Hematopoietic multipotent progenitor cell treated with erythropoietin and hydrocortisone succinate and interleukin-3 and kit ligand, for 4 days (in vitro differentiated cells): ENCODE measurements at regions not wholly inside any gene's neighbourhood (a gene's known extent, or its start where the extent isn't known, plus 50 kb on each side); places are given as distances from the start of the nearest gene placed in this dataset.
A peak's percentile ranks its signal among the peaks of the same experiment; 100 is the strongest.
"Not testable (repeated sequence)": the region's sequence is repeated elsewhere in the genome, so short reads cannot be mapped to it uniquely, and the experiment has no call there.

Experiments used
- DNase-seq: peaks from one replicate; pipeline ENCODE4 v3.0.0-alpha.2; 2015

GRCh38 chr4:158122501-158122900 is 50.3 kb downstream of the GASK1B start:
- no peak for DNase-seq

DNA sequence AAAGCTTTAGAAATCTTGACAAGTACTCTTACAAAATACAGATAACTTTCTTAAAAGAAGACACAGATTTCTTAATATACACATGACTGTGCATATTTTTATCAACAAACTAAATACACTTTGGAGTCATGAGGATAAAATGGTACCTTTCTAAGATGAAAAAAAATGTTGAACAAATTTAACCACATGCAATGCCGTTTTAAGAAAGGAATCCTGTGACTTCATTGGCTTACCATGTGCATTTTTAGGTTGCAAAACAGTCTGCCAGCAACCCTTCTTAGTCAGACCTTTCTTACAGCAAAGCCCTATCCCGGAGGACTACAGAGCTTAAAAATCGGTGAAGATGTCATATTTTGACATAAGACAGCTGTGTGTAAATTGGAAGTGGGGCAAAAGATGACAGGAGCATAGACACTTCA is 51.7 kb downstream of the GASK1B start:
- peak; percentile 20 for DNase-seq

DNA sequence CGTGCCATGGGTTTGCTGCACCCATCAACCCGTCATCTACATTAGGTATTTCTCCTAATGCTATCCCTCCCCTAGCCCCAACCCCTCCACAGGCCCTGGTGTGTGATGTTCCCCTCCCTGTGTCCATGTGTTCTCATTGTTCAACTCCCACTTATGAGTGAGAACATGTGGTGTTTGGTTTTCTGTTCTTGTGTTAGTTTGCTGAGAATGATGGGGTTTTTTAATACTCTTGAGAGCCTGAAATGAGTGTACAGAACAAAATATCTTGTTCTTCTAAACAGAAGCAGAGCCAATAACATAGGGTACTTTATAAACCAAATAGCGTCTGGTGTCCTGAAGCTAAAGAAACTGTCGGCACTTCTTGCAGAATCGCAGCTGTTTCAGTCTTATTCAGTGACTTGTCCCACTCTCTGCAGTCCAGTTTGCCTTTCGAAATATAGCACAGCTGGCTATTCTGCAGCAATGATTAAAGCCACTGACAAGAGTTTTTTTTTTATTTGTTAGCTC is 52.1 kb downstream of the GASK1B start:
- not testable (repeated sequence) for DNase-seq

DNA sequence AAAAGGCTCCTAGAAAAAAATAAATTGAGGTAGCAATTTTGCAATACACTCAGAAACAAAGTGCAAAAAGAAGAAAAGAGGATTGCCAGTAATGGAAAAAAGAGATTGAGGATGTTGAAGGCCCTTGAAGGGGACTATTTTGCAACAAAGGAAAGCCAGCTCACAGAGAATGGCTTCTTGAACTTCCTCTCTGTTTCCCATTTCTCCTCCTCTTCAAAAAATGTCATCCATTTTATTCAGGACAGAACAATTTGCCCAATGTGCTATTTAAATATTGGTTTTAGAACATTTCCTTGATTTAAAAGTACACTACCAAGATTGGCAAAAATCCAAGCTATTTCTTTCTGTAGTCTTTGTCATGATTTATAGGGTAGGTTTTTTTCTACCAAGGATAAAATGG is 60.2 kb downstream of the GASK1B start:
- peak; percentile 6 for DNase-seq

DNA sequence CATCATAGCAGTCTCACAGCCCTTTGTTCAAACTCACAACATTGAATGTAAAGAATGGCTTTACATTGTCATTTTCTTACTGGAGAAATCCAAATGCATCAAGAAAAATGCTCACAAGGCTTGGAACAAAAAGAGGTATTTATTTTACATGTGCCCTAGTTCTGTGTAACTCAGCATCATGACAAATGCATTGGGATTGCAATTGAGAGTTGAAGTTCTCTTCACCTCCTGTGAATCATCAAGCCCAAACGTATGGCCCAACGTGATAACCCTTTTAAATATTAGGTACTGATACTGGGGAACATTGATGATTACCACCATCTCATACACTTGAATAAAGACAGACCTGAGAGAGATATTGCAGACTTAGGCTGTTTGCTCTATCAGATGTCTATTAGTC is 61.6 kb downstream of the GASK1B start:
- DNase-seq: no peak

- no peak for DNase-seq
These were observed 69.9 kb downstream of the GASK1B start for GRCh38 chr4:158102904-158103303.

GRCh38 chr4:158099686-158100085 is 73.1 kb downstream of the GASK1B start:
- no peak for DNase-seq

DNA sequence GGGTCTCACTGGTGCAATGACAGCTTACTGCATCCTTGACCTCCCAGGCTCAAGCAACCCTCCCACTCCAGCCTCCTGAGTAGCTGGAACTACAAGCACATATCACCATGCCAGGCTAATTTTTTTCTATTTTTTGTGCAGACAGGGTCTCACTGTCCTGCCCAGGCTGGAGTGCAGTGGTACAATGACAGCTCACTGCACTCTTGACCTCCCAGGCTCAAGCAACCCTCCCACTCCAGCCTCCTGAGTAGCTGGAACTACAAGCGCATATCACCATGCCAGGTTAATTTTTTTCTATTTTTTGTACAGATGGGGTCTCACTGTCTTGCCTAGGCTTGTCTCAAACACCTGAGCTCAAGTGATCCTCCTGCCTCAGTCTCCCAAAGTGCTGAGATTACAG is 74.0 kb downstream of the GASK1B start:
- DNase-seq: no peak

- DNase-seq: no peak
These were observed 78.3 kb downstream of the GASK1B start for GRCh38 chr4:158094413-158095134.

GRCh38 chr4:158090323-158090722 is 82.5 kb downstream of the GASK1B start:
- DNase-seq: no peak

DNA sequence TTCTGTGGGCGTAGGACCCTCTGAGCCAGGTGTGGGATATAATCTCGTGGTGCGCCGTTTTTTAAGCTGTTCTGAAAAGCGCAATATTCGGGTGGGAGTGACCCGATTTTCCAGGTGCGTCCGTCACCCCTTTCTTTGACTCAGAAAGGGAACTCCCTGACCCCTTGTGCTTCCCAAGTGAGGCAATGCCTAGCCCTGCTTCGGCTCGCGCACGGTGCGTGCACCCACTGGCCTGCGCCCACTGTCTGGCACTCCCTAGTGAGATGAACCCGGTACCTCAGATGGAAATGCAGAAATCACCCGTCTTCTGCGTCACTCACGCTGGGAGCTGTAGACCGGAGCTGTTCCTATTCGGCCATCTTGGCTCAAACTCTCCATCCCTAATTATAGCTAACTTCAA is 82.9 kb downstream of the GASK1B start:
- DNase-seq: not testable (repeated sequence)

DNA sequence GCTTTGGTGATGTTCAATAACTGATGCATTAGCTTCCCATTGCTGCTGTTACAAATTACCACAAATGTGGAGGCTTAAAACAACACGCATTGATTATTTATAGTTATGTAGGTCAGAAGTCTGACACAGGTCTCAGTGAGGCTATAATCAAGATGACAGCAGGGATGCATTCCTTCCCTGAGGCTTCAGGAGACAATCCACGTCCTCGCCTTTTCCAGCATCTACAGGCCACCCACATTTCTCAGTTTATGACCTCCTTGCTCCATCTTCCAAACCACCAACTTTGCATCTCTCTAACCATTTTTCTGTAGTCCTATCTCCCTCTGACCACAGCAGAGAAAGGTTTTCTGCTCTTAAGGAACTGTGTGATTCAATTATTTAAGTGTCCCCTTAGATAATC is 92.5 kb downstream of the GASK1B start:
- no peak for DNase-seq

DNA sequence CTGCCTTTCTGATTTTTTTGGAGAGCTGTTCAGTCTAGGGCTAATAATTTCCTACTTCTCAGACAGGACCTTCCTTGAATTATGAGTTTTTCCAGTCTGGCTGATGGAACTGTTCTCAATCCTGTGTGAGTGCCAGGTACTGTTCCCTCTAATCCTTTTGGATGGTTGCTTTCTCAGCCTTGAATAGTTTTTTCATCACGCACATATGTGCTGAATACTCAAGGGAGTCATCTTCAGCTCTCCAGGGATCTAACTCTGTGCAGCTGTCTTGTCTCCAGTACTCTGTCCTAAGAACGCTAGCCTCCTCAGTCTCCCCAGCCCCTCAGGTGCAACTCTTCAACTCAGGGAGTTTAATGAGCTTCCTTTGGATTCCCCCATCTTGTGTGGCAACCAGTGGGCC is 93.2 kb downstream of the GASK1B start:
- DNase-seq: no peak

GRCh38 chr4:158077835-158078234 is 95.0 kb downstream of the GASK1B start:
- no peak for DNase-seq

- DNase-seq: no peak
These were observed 98.0 kb downstream of the GASK1B start for GRCh38 chr4:158074851-158075250.

DNA sequence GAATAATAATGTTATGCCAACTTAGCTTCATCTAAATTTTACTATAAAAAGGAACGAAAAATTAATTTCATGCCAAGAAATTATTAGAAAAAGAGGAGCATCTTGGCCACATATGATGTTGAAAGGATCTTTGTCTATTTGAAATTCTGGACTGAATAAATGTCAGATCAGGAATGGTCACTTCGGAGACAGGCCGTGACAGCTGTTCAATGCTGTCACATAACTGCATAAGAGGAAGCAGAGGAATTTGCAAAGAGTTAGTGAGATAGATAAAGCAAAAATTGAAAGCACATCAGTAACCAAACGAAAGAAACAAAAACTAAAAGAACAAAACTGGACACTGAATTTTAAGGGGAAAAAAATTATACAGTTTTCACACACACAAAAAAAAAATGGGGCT is 100.9 kb downstream of the GASK1B start:
- no peak for DNase-seq

DNA sequence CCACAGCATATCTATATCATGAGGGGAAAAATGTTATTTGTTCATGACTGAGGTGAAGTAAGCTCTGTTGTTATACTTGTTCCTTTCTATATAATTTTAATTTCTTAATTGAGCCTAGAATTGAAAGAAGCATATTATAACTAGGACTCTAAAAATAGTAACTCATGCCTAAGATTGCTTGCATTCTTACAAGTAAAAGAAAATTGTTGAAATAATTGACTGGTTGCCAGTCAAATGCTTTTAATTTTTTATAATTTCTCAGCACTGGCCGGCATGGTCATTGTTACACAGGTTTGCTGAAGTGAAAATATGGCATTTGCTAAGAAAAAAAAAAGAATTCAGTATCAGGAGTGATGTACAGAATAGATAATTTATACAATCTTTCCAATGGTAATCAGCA is 104.8 kb downstream of the GASK1B start:
- DNase-seq: no peak

- DNase-seq: peak; percentile 5
These were observed 105.2 kb downstream of the GASK1B start for GRCh38 chr4:158067646-158068045.

GRCh38 chr4:158065603-158066002 is 107.2 kb downstream of the GASK1B start:
- DNase-seq: no peak

DNA sequence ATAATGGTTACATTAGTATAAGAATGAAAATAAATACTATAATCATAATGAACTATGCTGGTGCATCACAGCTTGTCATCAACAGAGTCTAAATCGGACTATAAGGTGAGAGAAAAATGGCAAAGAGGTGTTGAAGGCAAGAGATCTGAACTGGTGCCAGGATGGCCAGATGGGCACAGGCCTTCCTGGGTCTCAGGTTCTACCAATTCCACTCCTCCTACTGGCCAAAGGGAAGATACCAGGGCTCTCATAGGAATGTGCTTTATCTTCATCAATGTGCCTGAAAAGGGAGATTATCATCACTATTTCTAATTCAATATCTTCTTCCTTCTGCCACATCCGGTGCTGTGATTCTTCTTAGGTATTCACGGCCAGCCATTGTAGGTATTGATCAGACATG is 107.6 kb downstream of the GASK1B start:
- no peak for DNase-seq

DNA sequence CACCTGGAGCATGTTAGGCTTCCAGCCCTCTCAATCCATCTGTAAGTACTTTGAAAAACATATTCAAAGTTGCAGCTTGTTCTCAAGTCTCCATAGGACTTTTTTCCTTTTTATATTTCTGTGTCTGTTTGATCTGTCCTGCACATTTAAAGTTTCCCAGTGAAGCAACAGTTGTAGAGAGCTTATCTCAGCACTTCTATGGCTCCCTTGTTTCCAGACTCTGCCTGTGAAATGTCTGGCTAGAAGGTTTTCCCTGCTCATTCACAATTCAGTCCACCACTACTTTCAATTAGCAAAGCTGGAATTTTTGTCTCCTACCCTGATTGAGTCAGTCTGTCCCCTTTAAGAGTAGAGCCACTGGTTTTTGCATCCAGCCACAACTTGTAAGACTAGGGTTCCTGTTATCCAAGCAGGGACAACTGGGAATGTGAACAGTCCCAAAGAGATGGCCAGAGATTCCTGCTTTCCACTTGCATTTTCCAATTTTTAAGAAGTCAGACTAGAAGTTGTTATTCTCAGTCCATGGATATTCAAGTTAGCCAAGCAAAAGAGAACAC is 116.1 kb downstream of the GASK1B start:
- no peak for DNase-seq

- DNase-seq: no peak
These were observed 117.2 kb downstream of the GASK1B start for GRCh38 chr4:158055668-158056067.

DNA sequence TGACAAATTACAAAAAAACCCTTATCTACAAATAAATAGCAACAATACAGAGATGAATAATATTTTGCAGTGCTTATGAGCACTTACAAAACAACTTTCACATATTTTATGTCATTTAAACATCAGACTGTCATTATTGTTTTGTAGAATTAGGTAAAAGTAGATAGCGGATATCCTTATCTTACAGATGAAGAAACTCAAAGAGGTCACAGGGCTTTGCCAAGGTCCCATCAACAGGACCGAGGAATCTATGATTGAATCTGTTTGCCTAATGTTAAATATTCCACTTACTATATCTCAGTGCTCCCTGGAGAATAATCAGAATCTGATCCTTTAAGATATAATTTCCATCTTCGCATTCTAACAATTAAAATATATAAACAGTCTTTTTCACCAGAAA is 119.0 kb downstream of the GASK1B start:
- DNase-seq: no peak

GRCh38 chr4:158053086-158053485 is 119.7 kb downstream of the GASK1B start:
- no peak for DNase-seq
